ENCODE measurements at regions not wholly inside any gene's neighbourhood (a gene's known extent, or its start where the extent isn't known, plus 50 kb on each side); places are given as distances from the start of the nearest gene placed in this dataset.

DNA sequence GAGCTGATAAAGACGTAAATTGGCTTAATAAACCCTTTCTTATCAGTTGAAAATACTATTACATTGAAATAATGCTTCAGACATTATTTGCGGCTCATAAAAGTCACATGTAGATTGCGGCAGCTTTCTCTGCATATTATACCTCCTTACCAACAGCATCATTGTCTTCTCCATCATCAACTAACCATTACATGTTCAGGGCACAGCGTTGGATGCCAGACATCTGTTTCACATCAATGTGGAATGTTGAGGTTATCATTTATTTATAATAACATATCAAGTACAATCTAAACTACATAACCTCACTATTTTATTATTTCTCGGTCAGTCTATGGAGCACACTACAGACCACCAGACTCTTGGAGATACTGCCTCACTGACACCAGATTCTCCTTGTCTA, 573.8 kb upstream of the FAT3 start:
- Histone ChIP-seq H3K27ac (no peak overlapping the region), H3K4me3 (no peak overlapping the region), H3K36me3 (no peaks in the 10 kb centered on the region), H3K9me3 (no peaks in the 10 kb centered on the region), H3K4me1 (no peaks in the 10 kb centered on the region), H3K27me3 (no peaks in the 10 kb centered on the region)
- TF ChIP-seq, protein P1, sequence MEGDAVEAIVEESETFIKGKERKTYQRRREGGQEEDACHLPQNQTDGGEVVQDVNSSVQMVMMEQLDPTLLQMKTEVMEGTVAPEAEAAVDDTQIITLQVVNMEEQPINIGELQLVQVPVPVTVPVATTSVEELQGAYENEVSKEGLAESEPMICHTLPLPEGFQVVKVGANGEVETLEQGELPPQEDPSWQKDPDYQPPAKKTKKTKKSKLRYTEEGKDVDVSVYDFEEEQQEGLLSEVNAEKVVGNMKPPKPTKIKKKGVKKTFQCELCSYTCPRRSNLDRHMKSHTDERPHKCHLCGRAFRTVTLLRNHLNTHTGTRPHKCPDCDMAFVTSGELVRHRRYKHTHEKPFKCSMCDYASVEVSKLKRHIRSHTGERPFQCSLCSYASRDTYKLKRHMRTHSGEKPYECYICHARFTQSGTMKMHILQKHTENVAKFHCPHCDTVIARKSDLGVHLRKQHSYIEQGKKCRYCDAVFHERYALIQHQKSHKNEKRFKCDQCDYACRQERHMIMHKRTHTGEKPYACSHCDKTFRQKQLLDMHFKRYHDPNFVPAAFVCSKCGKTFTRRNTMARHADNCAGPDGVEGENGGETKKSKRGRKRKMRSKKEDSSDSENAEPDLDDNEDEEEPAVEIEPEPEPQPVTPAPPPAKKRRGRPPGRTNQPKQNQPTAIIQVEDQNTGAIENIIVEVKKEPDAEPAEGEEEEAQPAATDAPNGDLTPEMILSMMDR (IDR thresholded peaks at IDR 0.05) = no peak
- DNase-seq (ENCODE audit: low spot score) = no peak

DNA sequence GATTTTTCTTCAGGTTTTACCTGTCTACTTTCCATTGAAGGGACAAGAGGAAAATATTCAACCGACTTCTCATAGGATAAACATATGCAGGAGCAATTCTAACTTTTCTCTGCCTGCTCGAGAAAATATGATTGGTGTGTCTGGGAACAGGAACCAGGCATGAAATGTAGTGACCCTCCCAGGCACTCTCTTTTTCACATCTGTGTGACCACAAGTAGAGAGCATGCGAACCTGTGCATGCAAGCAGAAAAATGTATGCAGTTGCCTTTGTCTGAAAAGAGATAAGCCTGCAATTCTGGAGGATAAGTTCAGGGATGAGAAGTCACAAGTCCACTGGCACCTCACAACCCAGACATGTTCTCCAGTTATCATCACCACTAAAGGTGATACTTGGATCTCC, 583.5 kb upstream of the FAT3 start:
- Histone ChIP-seq H3K9me3 (no peaks in the 10 kb centered on the region), H3K4me3 (no peak overlapping the region), H3K36me3 (no peaks in the 10 kb centered on the region), H3K27me3 (no peaks in the 10 kb centered on the region), H3K27ac (no peak overlapping the region), H3K4me1 (no peaks in the 10 kb centered on the region)
- DNase-seq (ENCODE audit: low spot score) = no peak
- TF ChIP-seq, protein P1 (IDR thresholded peaks at IDR 0.05) = no peak

DNA sequence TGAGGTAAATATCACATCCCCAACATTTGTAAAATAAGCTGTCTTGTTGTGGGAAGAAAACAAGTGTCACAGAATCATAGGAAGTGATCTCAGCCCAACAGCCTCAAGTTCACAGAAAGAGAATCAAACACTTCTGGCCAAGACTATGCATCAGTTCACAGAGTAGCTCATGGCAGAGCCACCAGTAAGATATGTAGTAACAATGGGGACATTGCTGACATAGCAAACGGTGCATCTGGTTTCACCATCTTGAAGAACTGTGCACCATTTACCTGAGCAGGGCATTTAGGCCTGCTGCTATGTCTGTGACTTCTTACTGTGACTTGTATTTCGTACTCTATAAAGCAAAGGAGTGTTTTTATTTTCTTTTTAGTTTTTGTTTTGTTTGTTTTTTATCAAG, 585.3 kb upstream of the FAT3 start:
- no peaks in the 10 kb centered on the region for H3K9me3 ChIP-seq
- H3K27me3 ChIP-seq = no peaks in the 10 kb centered on the region
- no peak for DNase-seq (ENCODE audit: low spot score)
- H3K27ac ChIP-seq = no peak overlapping the region
- no peaks in the 10 kb centered on the region for H3K4me1 ChIP-seq
- H3K4me3 ChIP-seq = no peak overlapping the region
- TF ChIP-seq, protein P1 (IDR thresholded peaks at IDR 0.05) = no peak
- H3K36me3 ChIP-seq = no peaks in the 10 kb centered on the region

DNA sequence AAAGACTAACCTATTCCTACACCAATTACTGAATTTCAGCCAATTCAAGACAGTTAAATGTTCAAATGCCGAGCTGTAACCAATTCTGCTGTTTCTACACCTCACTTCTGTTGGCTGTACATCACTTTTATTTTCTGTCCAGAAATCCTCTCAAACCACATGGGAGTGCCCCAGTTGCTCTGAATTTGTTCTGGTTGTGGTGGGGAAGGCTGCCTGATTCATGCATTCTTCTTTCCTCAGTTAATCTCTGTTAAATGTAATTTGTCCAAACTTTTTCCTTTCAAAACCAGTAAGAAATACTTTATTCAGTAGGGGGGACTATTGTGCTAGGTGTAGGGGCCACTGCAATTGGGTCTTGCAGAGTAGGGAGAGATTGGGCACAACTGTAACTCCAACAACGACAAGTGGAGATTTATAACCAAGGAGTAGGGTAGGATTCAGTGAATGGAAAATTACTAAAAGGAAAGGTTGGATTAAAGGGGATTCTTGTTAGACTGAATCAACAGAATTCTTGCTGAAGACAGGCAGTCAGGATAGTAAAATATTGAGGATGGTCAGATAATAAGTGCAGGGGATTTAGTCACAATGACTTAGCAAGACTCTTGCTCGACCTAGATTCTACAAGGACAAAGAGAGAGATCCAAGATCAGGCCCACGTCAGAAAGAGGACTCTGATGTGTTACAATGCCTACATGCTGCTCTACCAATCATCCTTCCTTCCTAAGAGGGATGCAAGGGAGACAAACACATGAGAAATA, 593.5 kb upstream of the FAT3 start:
- TF ChIP-seq, protein P1 (IDR thresholded peaks at IDR 0.05) = no peak
- no peak for DNase-seq (ENCODE audit: low spot score)

DNA sequence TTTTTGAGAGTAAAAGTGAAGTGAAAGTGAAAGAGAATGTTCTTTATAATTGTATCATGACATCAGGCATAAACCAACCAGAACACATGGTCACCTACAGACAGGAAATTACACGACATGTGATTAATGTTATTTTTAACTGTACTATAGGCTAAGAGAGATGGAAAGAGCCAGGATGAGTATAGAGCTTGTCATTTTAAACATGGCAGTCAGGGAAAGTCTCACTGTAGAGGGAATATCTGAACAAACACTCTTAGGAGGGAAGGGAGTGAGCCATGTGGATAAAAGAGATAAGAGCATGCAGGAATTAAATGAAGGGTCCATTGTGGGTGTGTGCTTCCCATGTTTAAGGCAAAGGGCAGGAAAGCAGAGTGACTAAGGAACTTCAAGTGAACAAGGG, 599.1 kb upstream of the FAT3 start:
- no peaks in the 10 kb centered on the region for H3K36me3 ChIP-seq
- H3K9me3 ChIP-seq = no peaks in the 10 kb centered on the region
- DNase-seq (ENCODE audit: low spot score) = no peak
- TF ChIP-seq, protein P1 (IDR thresholded peaks at IDR 0.05) = no peak
- no peaks in the 10 kb centered on the region for H3K4me1 ChIP-seq
- no peak overlapping the region for H3K27ac ChIP-seq
- H3K4me3 ChIP-seq = no peak overlapping the region
- no peaks in the 10 kb centered on the region for H3K27me3 ChIP-seq

More for the DNA sequence above, 593.5 kb upstream of the FAT3 start:
- Histone ChIP-seq H3K27ac (no peak overlapping the region), H3K9me3 (no peaks in the 10 kb centered on the region), H3K36me3 (no peaks in the 10 kb centered on the region), H3K4me3 (no peak overlapping the region), H3K4me1 (no peaks in the 10 kb centered on the region), H3K27me3 (no peaks in the 10 kb centered on the region)

DNA sequence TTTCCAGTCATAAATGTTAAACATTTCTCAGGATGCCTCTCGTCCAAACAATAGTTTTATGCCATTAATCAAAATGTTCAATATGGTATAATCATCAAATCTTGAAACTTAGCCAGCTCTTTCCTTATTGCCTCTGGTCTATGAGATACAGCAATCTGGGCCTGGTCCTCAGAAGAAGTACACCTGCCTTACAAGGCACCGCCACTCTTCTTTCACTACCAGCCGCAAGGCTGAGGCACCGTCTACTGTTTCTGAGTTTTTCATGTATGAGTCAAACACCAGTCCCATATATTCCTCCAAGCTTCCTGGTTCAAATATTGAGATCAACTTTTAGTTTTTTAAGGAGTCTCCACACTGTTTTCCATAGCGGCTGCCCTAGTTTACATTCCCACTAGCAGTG, 600.6 kb upstream of the FAT3 start:
- no peaks in the 10 kb centered on the region for H3K27me3 ChIP-seq
- no peaks in the 10 kb centered on the region for H3K36me3 ChIP-seq
- no peaks in the 10 kb centered on the region for H3K4me1 ChIP-seq
- H3K4me3 ChIP-seq = no peak overlapping the region
- TF ChIP-seq, protein P1 (IDR thresholded peaks at IDR 0.05) = no peak
- no peak overlapping the region for H3K27ac ChIP-seq
- DNase-seq (ENCODE audit: low spot score) = no peak
- H3K9me3 ChIP-seq = no peaks in the 10 kb centered on the region

Measured in right atrium auricular region (tissue), 2 donors.